Umbilical cord (tissue), 1 donor: ENCODE measurements at regions not wholly inside any gene's neighbourhood (a gene's known extent, or its start where the extent isn't known, plus 50 kb on each side); places are given as distances from the start of the nearest gene placed in this dataset.
A peak's percentile ranks its signal among the peaks of the same experiment; 100 is the strongest.
"Not testable (repeated sequence)": the region's sequence is repeated elsewhere in the genome, so short reads cannot be mapped to it uniquely, and the experiment has no call there.

ENCODE experiments used
- DNase-seq: peaks from one replicate; pipeline ENCODE4 v3.0.0-alpha.2; 2015; ENCODE audit warnings: low spot score

DNA sequence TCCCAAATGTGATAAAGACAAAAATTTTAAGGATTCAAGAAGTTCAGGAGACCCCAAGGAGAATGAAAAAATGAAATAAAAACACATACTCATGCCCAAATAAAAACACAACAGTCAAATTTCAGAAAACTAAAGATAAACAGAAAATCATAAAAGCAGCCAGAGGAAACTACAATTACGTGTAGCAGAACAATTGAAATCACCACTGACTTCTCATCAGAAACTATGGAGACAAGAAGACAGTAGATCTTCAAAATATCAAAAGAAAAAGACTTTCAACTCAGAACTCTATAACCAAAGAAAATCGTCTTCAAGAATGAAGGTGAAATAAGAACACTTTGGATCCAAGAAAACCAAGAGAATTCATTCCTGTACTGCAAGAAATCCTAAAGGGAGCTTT, 54.9 kb downstream of the DIO3 start:
- DNase-seq: no peak

DNA sequence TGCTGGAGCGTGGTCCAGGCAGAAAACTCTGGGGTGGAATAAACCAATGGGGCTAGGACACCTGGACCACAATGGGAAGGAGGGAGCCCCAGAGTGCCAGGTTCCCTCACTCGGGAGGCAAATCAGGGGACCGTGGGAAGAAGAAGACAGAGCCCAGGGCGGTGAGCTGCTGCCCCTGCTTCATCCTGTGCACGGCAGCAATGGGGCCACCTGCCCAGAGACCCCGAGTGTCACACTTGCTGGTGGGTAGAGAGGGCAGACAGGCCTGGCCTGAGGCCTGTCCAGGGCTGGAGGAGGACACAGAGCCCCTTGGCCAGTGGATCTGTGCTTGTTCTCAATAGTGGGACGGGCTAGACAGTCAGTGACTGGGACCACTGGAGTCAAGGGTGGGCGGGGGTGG, 58.2 kb downstream of the DIO3 start:
- DNase-seq: no peak

GRCh38 chr14:101620031-101620788, 58.9 kb downstream of the DIO3 start:
- DNase-seq: no peak

GRCh38 chr14:101620821-101621785, 59.8 kb downstream of the DIO3 start:
- DNase-seq: no peak

- no peak for DNase-seq
Observed at GRCh38 chr14:101622251-101623076, 61.2 kb downstream of the DIO3 start.

DNA sequence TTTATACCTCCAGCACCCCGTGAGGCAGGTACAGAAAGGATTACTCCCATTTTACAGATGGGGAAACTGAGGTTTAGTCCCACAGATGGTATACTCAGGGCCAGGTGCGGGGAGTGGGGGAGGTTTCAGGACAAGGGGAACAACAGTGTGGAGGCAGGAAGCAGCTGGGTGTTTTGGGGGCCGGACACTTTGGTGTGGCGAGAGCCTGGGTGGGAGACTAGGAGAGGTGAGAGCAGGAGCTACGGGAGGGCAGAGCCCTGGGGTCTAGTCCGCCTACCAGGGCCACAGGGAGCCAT, 61.7 kb downstream of the DIO3 start:
- no peak for DNase-seq

GRCh38 chr14:101623685-101624444, 62.6 kb downstream of the DIO3 start:
- no peak for DNase-seq

GRCh38 chr14:101624536-101624935, 63.2 kb downstream of the DIO3 start:
- DNase-seq: peak; percentile 19

DNA sequence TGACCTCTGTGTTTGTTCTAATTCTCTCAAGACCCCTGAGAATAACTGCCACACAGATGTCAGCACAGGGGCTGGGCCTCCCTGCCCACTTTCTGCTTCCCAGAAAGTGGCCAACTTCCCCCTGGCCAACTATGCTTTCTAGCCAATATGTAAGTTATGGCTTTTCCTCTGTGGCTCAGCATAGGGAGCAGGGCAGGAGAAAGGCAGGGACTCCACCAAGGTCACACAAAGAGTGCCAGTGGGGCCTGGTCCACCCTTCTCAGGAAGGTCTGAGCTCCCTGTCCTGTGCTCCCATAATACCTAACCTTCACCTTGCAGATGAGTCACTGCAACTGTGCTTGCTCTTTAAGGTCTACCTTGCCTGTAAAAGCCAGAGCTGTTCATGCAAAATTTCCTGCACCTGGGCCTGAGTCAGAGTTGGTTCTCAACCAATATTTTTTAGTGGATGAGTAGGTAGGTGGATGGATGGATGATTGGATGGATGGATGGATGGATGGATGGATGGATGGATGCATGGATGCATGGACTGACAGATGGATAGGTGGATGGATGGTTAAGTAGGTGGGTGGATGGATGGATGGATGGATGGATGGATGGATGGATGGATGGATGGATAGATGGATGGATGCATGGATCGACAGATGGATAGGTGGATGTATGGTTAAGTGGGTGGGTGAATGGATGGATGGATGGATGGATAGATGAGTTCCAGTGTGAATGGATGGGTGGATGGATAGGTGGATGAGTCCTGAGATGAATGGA, 64.2 kb downstream of the DIO3 start:
- DNase-seq: no peak

GRCh38 chr14:101626331-101626730, 65.0 kb downstream of the DIO3 start:
- no peak for DNase-seq

DNA sequence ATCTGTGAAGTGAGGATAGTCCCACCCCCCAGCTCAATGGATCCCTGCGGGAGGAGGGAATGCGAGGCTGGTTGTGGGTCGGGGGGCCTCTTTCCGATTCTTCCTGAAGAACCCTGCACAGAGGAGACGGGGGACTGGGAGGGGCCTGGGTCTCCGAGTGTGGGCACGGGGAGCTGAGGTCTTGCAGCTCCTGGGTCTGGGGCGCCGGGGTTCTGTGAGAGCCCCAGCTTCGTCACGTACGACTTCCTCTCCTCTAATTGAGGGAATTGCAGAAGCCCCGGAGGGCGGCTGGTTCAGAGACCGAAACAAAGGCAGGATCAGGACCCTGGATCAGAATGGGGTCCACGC, 66.6 kb downstream of the DIO3 start:
- DNase-seq: no peak

DNA sequence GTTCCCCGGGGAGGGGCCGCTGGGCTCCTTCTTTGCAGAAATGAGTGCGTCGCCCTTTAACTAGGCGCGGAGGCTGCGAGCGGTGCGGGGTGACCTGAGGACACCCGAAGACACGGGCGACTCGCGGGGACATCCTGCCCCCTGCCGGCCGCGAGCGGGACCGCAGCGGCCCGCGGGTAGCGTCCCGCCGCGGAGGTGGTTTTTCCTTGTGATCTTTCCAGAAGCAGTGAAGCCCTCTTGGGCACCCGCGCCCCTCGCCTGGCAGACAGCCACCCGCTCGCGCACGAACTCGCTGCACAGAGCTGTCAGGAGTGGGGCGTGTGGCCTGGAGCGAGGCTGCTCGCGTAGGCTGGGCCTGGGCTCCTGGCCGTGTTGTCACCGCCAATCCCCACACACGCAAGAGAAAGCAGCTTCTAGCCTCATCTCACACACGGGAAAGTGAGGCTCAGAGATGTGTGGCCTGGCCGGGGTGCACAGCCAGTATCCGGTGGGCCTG, 67.2 kb downstream of the DIO3 start:
- DNase-seq: peak; percentile 65

DNA sequence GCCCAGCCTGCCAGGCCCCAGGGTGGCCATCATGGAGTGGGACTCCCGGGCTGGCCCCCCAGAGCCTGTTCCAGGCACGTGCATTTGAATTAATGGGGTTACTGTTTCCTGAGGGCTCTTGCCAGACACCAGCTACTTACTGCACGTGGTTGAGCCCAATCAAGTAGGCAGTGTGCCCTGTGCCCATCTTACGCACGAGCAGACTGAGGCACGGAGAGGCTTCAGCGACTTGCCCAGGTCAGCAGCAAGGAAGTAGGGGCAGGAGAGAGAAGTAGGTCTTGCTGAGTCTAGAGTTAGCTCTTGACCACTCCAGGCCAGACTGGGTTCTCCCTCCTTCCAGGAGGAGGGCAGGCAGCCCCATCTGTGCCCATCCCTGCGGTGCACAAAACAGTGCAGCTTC, 67.7 kb downstream of the DIO3 start:
- no peak for DNase-seq

DNA sequence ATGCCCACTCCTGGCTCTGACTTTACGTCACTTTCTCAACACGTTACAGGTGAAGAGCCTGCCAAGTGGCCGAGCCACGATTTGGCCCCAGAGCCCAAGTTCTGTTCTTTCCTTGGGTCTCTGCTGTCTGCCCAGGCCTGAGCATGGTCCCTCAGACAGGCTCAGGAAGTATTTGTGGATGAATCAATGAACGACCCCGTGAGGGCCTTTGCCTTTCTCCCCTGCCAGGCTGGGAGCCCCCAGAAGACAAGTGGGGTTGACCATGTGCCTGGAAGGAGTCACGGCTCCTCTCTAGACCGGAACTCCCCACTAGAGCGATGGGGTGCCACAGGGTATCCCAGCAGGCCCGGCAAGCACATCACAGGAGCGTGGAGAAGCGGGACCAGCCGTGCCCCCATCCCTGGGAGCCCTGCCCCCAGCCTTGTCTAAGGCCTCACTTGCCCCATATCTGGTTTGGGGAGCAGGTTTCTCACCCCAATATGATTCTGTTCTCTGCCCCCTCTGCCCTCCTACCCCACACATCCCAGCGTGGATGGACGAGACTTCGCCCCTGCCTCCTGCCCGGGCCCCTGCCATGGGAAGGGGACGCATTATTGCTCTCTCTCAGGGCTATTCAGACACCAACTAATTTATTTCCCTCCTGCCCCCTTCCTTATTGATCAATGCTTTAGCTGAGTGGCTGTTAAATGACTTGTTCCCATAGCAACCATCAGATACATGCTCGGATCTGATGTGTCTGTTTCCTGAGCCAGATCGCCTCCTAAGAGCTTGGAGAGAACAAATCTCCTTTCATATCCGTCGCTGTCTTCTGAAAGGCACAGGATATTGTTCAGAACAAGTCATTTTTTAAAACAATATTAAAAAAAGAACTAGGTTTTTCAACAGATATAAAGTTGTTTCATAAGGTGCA, 69.0 kb downstream of the DIO3 start:
- no peak for DNase-seq

DNA sequence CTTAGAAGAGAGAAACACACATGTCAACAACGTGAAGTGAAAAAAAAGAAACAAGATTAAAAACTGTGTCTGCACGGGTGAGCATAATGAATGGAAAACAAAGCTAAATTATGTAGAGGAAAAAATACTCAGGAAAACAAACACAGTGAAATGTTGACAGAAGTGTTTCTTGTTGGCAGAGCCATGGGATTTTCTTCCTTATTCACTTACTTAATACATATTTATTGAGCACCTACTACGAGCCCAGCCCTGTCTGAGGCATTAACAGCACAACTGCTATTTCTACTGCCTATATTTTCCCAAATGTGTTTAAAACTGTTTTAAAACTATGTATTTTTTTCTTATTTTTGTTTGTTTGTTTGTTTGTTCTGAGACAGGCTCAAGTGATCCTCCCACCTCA, 69.9 kb downstream of the DIO3 start:
- no peak for DNase-seq

DNA sequence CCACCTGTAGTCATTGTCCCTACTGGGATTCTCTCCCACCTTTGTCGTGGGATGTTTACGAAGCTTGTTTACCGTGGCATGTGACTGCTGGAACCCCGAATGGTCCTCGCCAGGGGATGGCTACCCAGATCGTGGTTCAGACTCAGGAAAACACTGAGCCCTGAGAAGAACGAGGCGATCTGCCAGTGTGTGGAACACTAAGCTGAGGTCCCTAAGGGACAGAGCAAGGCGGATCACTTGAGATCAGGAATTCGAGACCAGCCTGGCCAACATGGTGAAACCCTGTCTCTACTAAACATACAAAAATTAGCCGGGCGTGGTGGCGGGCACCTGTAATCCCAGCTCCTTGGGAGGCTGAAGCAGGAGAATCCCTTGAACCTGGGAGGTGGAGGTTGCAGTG, 70.7 kb downstream of the DIO3 start:
- DNase-seq: not testable (repeated sequence)

DNA sequence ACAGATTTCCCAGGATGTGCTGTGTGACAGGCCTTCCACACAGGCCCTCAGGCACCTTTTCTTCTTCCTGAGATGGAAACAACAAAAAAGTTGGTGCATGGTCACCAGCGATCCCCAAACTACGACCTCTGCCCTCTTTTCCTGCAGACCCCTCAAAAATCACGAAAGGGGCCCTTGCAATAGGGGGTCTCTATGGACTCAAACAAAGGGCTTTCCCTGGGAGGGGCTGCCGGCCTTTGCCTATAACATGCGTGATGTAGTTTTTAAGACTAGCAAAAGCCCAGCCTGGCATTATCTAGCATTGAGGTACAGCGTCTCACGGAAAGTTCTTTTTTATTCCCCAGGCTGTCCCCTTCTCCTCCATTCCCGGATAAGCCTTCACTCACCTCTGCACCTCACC, 71.2 kb downstream of the DIO3 start:
- DNase-seq: no peak

DNA sequence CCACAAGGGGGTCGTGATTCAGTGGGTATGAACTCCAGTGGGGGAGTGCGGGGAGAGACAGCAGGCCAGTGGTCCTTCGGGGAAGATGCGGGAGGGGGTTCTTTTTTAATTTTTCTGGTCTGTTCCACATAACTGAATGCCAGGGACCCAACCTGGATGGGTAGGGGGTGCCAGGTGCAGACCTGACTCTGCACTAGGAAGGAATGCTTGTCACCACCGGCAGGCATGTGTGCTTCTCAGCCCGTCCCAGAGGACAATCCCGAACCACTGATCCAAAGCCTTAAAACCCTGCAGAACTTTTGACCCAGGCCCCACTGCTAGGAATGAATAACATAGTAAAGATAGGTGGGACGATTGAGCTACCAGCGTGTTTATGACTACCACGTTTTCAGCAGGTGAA, 72.0 kb downstream of the DIO3 start:
- no peak for DNase-seq

DNA sequence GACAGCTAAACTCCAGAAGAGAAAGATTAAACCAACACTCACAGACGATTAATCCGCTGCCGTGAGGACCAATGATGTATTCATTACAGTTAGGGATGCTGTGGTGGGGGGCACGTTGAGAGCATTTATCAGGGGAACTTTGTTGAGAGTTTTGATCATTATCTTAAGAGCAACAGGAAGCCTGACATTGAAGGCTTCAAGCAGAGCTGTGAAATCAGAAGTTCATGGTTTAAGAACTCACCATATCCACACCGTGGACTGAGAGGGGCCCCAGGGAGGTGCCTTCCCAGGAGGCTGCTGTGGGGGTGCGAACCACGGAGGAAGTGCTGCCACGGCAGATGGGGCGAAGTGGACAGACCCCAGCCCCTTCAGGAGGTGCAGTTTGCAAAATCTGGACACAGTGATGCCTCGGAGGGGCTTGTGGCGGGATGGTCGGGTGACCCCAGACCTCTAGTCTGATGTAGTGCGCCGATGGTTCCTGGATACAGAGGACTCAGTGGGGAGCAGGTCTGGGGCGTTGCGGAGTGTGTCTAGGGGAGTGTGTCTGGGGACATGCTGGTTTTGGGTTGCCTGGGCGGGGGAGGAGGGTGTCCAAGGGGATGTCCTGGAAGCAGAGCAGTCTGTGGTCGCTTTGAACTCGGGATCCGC, 73.0 kb downstream of the DIO3 start:
- no peak for DNase-seq
